Activated CD4-positive, alpha-beta T cell treated with anti-CD3 and anti-CD28 coated beads, Interleukin-2, amount 10 ng/mL, durations not matched to agents 24 days and 14 days (primary cell): ENCODE measurements at regions not wholly inside any gene's neighbourhood (a gene's known extent, or its start where the extent isn't known, plus 50 kb on each side); places are given as distances from the start of the nearest gene placed in this dataset.
"Not testable (repeated sequence)": the region's sequence is repeated elsewhere in the genome, so short reads cannot be mapped to it uniquely, and the experiment has no call there.

Experiments used
- DNase-seq: peaks from one replicate; pipeline ENCODE4 v3.0.0; 2022
- H3K27ac Mint-ChIP-seq: one replicate; pipeline ENCODE4 v1.8.0; 2022; ENCODE audit warnings: mild to moderate bottlenecking, mixed read lengths
- H3K27me3 Mint-ChIP-seq: one replicate; pipeline ENCODE4 v1.8.0; 2022; ENCODE audit warnings: mixed read lengths
- H3K36me3 Mint-ChIP-seq: one replicate; pipeline ENCODE4 v1.8.0; 2022; ENCODE audit warnings: low read depth, mild to moderate bottlenecking, mixed read lengths
- H3K4me1 Mint-ChIP-seq: one replicate; pipeline ENCODE4 v1.8.0; 2021; ENCODE audit warnings: mixed read lengths
- H3K4me3 Mint-ChIP-seq: one replicate; pipeline ENCODE4 v1.8.0; 2022; ENCODE audit warnings: mild to moderate bottlenecking, moderate library complexity, mixed read lengths
- H3K9me3 Mint-ChIP-seq: one replicate; pipeline ENCODE4 v1.8.0; 2021; ENCODE audit warnings: mixed read lengths
- intact Hi-C: fragments of 100-400 bp; cut with micrococcal nuclease; formaldehyde crosslinking; loops from one replicate; pipeline ENCODE4 v1.15.1; 2023

- no peak overlapping the region for H3K4me3 Mint-ChIP-seq
- H3K27me3 Mint-ChIP-seq: no peaks in the 10 kb centered on the region
- H3K36me3 Mint-ChIP-seq: no peaks in the 10 kb centered on the region
- no peak for DNase-seq
- H3K27ac Mint-ChIP-seq: no peak overlapping the region
- no peaks in the 10 kb centered on the region for H3K9me3 Mint-ChIP-seq
- H3K4me1 Mint-ChIP-seq: no peaks in the 10 kb centered on the region
- intact Hi-C loops: no loop called here
Measured at GRCh38 chr18:28256166-28256565, 79.2 kb upstream of the CDH2 start.

DNA sequence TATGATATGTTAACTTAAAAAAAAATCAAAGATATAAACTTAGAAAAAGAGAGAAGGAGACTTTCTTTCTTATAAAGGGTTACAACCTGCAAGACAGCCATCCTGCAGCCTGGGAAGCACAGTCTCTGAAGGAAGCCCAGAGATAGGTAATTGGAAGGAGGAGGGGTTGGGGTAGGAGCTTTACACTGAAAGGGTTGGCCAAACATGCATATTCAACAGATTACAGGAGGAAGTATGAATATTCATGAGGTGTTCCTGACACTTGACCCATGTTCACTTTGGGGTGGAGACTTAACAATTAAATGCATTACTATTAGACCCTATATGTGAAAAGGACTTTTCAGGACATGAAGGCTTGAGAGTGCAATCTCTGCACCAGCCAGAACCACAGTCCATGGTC is 71.7 kb upstream of the CDH2 start:
- Mint-ChIP-seq H3K4me3 (no peak overlapping the region), H3K36me3 (no peaks in the 10 kb centered on the region), H3K9me3 (no peaks in the 10 kb centered on the region), H3K27ac (no peak overlapping the region), H3K4me1 (no peaks in the 10 kb centered on the region), H3K27me3 (no peaks in the 10 kb centered on the region)
- no peak for DNase-seq
- intact Hi-C loops: no loop called here

- intact Hi-C loops, H3K9me3 Mint-ChIP-seq, H3K27me3 Mint-ChIP-seq, H3K4me3 Mint-ChIP-seq, H3K27ac Mint-ChIP-seq, H3K4me1 Mint-ChIP-seq, H3K36me3 Mint-ChIP-seq, DNase-seq: not testable (repeated sequence)
Measured at GRCh38 chr18:28240626-28241025, 63.7 kb upstream of the CDH2 start.

GRCh38 chr18:28236487-28236886 is 59.6 kb upstream of the CDH2 start:
- H3K27ac Mint-ChIP-seq: no peak overlapping the region
- no peaks in the 10 kb centered on the region for H3K9me3 Mint-ChIP-seq

More at GRCh38 chr18:28236487-28236886, 59.6 kb upstream of the CDH2 start:
- H3K4me3 Mint-ChIP-seq: no peak overlapping the region
- no peaks in the 10 kb centered on the region for H3K27me3 Mint-ChIP-seq
- H3K4me1 Mint-ChIP-seq: no peaks in the 10 kb centered on the region
- H3K36me3 Mint-ChIP-seq: no peaks in the 10 kb centered on the region
- intact Hi-C loops: no loop called here
- DNase-seq: no peak
